ES-I3 (cell line): ENCODE measurements at regions not wholly inside any gene's neighbourhood (a gene's known extent, or its start where the extent isn't known, plus 50 kb on each side); places are given as distances from the start of the nearest gene placed in this dataset.

Source experiments
- H3K36me3 ChIP-seq: 2 replicates; pipeline ENCODE4 v1.6.1; 2013; ENCODE audit warnings: mild to moderate bottlenecking, low read length, control low read depth, moderate library complexity; ENCODE audit not compliant: insufficient read depth
- H3K4me1 ChIP-seq: 2 replicates; pipeline ENCODE4 v1.6.1; 2013; ENCODE audit warnings: mild to moderate bottlenecking, control low read depth, low read length; ENCODE audit not compliant: insufficient read depth
- H3K9ac ChIP-seq: 2 replicates; pipeline ENCODE4 v1.6.1; 2013; ENCODE audit warnings: low read depth, mild to moderate bottlenecking, low read length, moderate library complexity
- H3K9me3 ChIP-seq: 2 replicates; pipeline ENCODE4 v1.6.1; 2013; ENCODE audit warnings: mild to moderate bottlenecking, low read length, moderate library complexity; ENCODE audit not compliant: control insufficient read depth, insufficient read depth

DNA sequence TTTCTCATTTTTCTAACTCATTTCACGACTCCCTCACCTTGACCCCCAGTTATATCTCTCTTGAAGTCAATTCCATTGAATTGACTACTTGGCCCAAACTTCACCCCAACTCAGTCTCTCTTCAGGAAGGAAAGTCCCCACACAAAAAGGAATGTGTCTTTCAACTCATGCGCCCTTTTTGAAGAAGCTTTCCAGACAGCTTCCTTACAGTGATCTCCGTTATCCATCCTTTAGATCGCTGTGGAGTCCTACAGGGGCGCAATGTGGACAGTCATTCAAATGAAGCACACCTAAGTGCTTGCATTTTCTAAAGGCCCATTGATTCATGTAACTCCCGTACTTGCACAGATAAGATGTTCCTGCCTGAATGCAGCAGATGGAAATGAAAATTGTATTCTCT is 101.1 kb upstream of the VPREB1 start:
- H3K4me1 ChIP-seq, result peaks cover 9% of the 10 kb centered on the region
- H3K9ac ChIP-seq, result no peak overlapping the region
- H3K9me3 ChIP-seq, result peaks cover 8% of the 10 kb centered on the region; the same call in 1 of the 2 replicates
- H3K36me3 ChIP-seq, result no peaks in the 10 kb centered on the region

DNA sequence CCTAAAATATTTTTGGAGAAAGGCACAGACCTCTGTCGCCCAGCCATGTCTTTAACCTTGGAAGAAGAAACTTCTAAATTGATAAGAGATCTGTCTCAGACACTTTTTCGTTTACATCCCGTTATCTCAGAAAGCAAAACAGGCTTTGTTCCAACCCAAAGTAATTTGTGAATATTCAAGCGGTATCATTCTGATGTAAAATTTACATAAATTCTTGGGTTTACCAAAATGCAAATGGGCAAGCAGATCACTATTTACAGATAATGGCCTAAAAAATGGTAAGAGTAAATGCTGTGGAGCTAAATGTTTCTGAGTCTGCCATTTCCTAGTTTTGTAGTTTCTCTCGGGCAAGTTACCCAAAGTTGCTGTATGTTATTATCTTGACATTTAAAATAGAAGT is 101.9 kb upstream of the VPREB1 start:
- Histone ChIP-seq H3K4me1 (peaks cover 9% of the 10 kb centered on the region), H3K9me3 (peaks cover 12% of the 10 kb centered on the region; the same call in 1 of the 2 replicates), H3K36me3 (no peaks in the 10 kb centered on the region), H3K9ac (peak overlapping the region; percentile 17)

DNA sequence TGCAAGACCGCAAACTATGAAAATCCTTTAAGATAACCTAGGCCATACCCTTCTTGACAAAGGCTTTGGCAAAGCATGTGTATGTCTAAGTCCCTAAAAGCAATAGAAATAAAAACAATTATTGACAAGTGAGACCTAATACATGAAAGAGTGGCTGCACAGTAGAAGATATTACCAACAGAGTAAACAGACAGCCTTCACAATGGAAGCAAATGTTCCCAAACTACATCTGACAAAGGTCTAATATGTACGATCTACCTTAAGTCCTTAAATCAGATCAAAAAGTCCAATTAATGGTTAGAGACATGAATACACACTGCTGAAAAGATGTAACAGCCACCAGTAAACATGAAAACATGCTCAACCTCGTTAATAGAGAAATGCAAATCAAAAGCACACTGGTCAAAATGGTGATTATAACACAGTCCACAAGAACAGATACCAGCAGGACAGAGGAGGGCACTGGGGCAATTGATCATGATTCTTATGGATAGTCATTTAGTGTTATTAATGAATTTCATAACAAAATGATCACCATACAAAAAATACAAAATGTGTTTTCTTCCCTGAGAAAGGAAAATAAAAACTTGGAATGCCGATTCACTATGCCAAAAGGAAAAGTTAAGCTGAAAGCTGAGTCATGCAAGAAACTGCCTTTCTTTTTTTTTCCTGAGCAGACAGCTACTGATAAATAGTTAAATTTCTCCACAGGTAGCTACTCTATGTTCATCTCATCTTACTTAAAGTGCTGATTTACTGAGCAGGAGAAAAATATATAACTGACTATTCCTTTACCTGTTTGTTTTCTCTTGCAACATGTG is 102.6 kb upstream of the VPREB1 start:
- peak overlapping the region; percentile 17 for H3K9ac ChIP-seq
- no peaks in the 10 kb centered on the region for H3K36me3 ChIP-seq
- peaks cover 18% of the 10 kb centered on the region; the same call in 1 of the 2 replicates for H3K9me3 ChIP-seq
- peaks cover 9% of the 10 kb centered on the region for H3K4me1 ChIP-seq

DNA sequence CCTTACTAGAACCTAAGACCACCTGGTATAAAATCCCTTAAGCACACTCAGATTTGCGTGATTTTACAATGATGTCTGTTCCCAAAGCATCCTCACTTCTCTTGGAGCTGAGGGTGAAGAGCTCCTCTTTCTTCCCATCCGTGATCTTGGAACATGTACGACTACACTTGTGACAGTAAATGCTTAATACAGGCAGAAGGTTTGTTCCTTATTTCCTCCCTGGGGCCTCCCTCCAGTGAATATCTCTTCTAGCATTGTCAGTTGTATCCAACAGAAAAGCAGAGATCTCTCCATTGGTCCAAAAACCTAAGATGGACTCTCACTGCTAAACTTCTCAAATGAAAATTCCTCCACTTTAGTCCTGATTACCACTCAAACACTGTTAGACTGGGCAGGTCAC is 103.6 kb upstream of the VPREB1 start:
- Histone ChIP-seq H3K4me1 (peaks cover 9% of the 10 kb centered on the region), H3K9me3 (peaks cover 18% of the 10 kb centered on the region; the same call in 1 of the 2 replicates), H3K36me3 (no peaks in the 10 kb centered on the region), H3K9ac (no peak overlapping the region)

DNA sequence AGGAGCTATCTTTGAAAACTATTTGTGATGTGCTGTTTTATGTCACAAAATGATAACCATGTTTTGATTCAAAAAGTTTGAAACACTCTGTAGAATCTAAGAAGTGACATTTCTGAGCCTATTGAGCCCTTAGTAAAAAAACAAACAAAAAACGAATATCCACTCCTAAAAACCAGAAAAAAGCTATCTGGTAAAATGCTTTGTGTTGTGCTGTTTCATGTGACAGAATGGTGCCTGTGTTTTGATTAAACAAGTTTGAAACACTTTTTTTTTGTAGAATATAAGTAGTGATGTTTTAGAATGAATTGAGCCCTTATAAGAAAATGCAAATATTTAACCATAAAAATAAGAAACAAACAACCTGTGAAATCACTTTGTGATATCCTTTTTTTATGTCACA is 105.2 kb upstream of the VPREB1 start:
- H3K4me1 ChIP-seq, result peaks cover 9% of the 10 kb centered on the region
- H3K36me3 ChIP-seq, result no peaks in the 10 kb centered on the region
- H3K9me3 ChIP-seq, result peaks cover 30% of the 10 kb centered on the region
- H3K9ac ChIP-seq, result no peak overlapping the region

DNA sequence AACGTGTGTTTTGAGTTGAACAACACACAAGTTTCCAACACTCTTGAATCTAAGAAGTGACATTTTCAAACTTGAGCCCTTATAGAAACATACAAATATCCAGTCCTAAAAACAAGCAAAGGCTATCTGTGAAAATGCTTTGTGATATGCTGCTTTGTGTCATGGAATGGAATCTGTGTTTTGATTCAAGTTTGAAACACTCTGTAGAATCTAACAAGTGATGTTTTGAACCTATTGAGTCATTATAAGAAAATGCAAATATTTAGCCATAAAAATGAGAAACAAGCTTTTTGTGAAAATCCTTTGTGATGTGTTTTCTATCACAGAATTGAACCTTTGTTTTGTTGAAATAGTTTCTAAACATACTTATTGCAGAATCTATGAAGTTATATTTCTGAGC is 105.7 kb upstream of the VPREB1 start:
- Histone ChIP-seq H3K4me1 (peaks cover 9% of the 10 kb centered on the region), H3K9ac (no peak overlapping the region), H3K9me3 (peaks cover 30% of the 10 kb centered on the region), H3K36me3 (no peaks in the 10 kb centered on the region)

DNA sequence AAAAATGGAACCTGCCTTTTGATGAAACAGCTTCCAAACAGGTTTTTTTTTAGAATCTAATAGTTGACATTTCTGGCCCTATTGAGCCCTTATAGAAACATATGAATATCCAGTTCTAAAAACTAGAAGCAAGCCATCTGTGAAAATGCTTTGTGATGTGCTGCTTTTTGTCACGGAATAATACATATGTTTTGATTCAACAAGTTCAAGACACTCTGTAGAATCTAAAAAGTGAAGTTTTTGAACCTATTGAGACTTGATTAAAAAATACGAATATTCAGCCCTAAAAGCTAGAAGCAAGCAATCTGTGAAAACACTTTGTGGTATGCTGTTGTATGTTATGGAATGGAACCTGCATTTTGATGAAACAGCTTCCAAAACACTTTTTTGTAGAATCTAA is 106.7 kb upstream of the VPREB1 start:
- Histone ChIP-seq H3K4me1 (peaks cover 10% of the 10 kb centered on the region), H3K36me3 (no peaks in the 10 kb centered on the region), H3K9me3 (peaks cover 30% of the 10 kb centered on the region), H3K9ac (no peak overlapping the region)

DNA sequence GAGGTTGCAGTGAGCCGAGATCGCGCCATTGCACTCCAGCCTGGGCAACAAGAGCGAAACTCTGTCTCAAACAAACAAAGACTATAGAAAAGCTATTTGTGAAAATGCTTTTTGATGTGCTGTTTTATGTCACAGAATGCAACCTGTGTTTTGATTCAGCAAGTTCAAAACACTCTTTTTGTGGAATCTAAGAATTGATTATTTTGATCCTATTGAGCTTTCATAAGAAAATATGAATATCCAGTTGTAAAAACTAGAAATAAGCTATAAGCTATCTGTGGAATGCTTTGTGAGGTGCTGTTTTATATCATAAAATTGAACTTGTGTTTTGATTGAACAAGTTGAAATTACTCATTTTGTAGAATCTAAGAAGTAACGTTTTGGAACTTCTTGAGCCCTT is 110.7 kb upstream of the VPREB1 start:
- Histone ChIP-seq H3K36me3 (no peaks in the 10 kb centered on the region), H3K9me3 (peaks cover 25% of the 10 kb centered on the region), H3K4me1 (peaks cover 22% of the 10 kb centered on the region), H3K9ac (no peak overlapping the region)

DNA sequence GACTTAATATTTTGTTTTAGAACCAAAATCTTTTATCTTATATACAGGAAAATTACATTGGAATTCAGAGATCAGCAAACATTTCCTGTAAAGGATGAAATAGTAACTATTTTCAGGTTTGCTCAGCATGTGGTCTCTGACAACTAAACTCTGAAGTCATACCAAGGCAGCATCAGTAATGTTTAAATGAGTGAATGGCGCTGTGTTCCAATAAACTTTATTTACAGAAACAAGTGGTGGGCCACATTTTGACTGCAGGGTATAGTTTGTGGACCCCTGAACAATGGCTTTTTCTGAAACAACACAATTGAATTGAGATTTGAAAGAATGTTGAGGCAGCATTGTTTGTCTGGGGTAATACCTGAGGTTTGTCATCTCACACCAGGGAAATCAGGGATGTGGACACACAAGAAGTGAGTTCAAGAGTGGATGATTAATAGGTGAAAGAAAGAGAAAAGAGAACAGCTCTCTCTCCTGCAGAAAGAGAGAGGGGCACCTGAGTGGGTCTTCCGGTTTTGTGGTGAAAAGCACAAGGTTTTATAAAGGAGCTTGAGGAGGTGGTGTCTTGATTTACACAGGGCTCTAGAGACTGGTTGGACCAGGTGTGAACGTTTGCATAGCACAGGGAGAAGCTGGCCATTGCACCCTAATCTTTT is 113.5 kb upstream of the VPREB1 start:
- H3K9ac ChIP-seq, result no peak overlapping the region
- H3K9me3 ChIP-seq, result peaks cover 12% of the 10 kb centered on the region
- H3K4me1 ChIP-seq, result peaks cover 22% of the 10 kb centered on the region

DNA sequence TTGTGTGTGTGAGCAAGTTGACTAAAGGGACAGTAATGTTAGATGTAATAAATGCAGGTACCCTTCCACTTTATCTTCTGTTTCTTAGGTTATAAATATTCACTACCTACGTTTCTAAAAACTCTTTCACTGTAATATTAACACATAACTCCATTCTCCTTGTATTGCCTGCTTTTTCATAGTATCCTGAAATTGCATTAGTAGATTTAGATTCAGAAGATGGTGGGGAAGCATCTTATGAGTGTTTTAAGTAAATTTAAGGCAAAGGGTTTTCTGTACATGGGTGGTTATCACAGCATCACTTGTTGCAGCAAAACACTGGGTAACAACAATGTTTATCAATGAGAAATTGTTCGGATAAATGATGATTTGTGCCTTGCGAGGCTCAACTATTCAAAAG is 115.2 kb upstream of the VPREB1 start:
- Histone ChIP-seq H3K9ac (no peak overlapping the region), H3K9me3 (no peaks in the 10 kb centered on the region), H3K4me1 (peaks cover 24% of the 10 kb centered on the region), H3K36me3 (no peaks in the 10 kb centered on the region)

More for the DNA sequence above, 113.5 kb upstream of the VPREB1 start:
- H3K36me3 ChIP-seq, result no peaks in the 10 kb centered on the region

DNA sequence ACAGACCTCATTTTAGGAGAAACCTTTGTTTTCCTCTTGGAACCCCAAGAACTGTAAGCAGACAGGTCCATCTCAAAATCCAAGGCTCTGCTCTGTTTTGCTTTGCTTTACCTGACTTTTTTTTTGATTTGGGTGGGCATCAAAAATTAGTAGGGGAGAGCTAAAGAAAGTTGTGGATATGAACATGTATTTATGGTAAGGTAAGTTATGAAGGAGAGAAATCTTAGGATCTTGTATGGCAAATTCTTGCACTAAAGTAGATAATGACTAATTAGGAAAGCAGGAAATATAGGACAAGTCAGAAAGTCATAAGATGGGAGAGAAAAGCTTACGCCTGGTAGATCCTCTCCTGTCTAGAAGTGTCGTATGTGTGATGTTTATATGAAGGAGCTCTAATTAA is 116.1 kb upstream of the VPREB1 start:
- Histone ChIP-seq H3K4me1 (peaks cover 24% of the 10 kb centered on the region), H3K9me3 (no peaks in the 10 kb centered on the region), H3K9ac (no peak overlapping the region)

DNA sequence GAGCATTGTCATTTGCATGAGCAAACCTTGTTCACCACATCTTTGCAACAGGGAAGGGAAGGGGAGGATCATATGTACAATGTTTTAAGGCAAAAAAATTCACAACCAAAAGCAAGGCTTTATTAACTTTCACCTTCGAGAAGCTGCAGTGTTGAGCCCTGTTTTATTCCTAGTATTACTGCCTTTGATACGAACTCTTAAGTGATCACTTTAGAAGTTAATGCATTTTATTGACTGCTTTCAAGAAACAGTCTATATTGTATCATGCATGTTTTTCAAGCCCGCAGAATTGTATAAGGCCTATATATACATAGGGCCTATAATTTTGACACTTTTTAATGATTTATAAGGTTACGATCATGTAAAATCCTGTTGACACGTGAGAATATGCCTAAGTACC is 117.5 kb upstream of the VPREB1 start:
- H3K36me3 ChIP-seq, result no peaks in the 10 kb centered on the region
- no peak overlapping the region for H3K9ac ChIP-seq
- H3K4me1 ChIP-seq, result peaks cover 15% of the 10 kb centered on the region
- H3K9me3 ChIP-seq, result no peaks in the 10 kb centered on the region

More for the DNA sequence above, 116.1 kb upstream of the VPREB1 start:
- H3K36me3 ChIP-seq, result no peaks in the 10 kb centered on the region

DNA sequence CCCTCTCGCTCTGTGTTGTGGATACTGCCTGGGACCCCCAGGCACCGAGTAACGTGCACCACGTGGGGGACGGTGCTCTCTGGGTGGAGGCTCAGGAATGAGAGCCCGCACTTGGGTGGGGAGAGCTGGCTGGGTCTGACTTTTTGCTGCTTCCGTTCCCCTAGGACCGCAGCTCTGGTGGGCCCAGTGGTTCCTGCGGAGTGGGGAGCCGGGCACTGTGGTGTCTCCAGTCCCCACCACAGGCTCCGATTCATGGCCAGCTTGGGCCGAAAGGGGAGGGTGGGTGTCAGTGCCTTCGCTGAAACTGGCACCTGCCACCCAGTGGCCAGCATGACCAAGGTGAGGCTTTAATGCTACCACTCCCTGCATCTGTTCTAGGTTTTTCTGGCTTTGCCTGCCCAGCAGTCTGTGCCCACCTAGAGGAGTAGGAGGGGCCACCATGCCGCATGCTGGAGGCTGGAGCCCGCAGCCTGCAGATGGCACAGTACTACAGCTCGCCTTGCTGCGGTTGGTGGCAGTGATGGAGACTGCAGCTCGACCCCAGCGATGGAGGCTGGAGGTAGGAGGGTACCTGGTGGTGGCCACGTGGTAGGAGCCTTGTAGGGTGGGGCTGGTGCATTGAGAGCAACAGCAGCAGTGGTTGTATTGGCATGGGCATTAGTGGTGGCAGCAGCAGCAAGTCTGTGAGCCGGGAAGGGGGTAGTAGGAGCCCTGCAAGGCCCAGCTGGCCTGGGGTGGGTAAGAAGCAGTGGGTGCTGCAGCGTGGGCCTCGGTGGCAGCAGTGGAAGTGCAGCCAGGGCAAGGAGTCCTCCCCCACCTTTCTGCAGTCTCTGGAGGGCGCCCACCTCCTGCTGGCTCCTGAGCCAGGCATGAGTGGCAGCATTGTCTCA is 118.8 kb upstream of the VPREB1 start:
- Histone ChIP-seq H3K36me3 (no peaks in the 10 kb centered on the region), H3K9me3 (no peaks in the 10 kb centered on the region), H3K9ac (no peak overlapping the region), H3K4me1 (peaks cover 5% of the 10 kb centered on the region)

DNA sequence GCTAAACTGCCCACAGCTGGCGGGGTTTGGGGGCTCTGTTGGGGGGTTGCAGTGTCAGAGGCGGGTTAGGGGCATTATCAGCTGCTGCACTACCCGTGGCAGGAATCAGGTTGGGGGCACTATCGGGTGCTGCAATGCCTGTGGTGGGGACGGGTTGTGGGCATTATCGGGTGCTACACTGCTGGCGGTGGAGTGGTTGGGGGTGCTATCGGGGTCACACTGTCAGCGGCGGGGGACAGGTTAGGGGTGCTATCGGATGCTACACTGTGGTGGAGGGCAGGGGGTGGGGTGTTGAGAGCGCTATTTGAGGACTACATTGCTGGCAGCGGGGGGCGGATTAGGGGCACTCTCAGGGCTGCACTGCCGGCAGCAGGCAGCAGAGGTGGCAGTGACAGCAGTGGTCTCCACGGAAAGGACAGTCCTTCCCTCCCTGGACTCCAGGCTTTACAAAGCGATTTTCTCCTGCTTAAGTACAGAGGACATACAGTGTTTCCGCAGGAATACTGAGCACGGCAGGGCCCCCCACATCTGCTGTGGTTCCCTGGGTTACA is 119.5 kb upstream of the VPREB1 start:
- Histone ChIP-seq H3K9me3 (no peaks in the 10 kb centered on the region), H3K4me1 (peaks cover 3% of the 10 kb centered on the region; the same call in 1 of the 2 replicates), H3K36me3 (no peaks in the 10 kb centered on the region), H3K9ac (no peak overlapping the region)
